ENCODE measurements at regions not wholly inside any gene's neighbourhood (a gene's known extent, or its start where the extent isn't known, plus 50 kb on each side); places are given as distances from the start of the nearest gene placed in this dataset.

DNA sequence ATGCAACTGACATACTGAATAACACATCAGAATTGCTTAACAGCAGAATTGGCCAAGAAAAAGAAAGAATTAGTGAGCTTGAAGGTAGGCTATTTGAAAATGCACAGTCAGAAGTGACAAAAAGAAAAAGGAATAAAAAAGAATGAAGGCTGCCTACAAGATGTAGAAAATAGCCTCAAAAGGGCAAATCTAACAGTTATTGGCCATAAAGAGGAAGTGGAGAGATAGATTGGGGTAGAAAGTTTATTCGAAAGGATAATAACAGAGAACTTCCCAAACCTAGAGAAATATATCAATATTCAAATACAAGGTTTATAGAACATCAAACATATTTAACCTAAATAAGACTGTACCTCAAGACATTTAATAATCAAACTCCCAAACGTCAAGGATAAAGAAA is 67.5 kb downstream of the ATP6V1G3 start:
- no peak for DNase-seq (ENCODE audit: low spot score)
- Mint-ChIP-seq H3K4me3 (no peak overlapping the region), H3K27ac (no peak overlapping the region), H3K36me3 (ENCODE audit: low read depth) (peaks cover 2% of the 10 kb centered on the region), H3K4me1 (ENCODE audit: low read depth) (no peaks in the 10 kb centered on the region), H3K27me3 (ENCODE audit: low read depth) (peaks cover 4% of the 10 kb centered on the region), H3K9me3 (peaks cover 22% of the 10 kb centered on the region)

DNA sequence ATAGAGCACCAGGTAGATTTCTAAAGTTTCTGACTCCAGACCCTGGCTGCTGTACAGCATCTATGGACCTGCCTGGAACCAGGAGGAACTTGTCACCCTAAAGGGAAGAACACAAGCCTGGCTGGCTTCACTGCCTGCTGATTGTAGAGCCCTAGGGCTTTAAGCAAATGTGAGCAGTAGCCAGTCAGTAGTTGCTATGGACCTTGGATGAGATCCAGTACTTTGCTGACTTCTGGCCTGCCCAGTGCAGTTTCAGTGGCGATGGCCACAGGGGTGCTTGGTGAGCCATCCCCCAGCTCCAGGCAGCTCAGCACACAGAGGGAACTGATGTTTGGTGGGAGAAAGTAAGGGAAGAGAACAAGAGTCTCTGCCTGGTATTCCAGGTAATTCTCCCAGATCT is 68.4 kb downstream of the ATP6V1G3 start:
- no peak for DNase-seq (ENCODE audit: low spot score)
- Mint-ChIP-seq H3K4me3 (no peak overlapping the region), H3K4me1 (ENCODE audit: low read depth) (no peaks in the 10 kb centered on the region), H3K27ac (no peak overlapping the region), H3K36me3 (ENCODE audit: low read depth) (peaks cover 2% of the 10 kb centered on the region), H3K9me3 (peaks cover 22% of the 10 kb centered on the region), H3K27me3 (ENCODE audit: low read depth) (peaks cover under 1% of the 10 kb centered on the region)

DNA sequence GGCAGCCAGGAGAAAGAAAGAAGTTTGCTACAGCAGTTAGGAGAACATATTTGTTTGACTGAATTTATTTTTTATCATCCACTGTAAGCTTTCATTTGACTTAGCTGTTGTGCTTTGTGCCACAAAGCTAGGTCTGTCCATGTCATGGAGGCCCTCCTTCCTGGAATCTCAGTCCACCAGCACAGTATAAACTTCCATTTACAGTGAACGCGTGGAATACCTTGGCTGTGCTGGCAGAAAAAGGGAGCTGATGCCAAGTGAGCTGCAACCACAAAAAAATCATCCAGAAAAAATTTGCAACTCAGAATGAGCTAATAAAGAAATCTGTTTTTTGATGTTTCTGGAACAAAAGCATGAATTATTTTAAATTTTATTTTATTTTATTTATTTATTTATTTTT is 72.6 kb downstream of the ATP6V1G3 start:
- DNase-seq (ENCODE audit: low spot score), result no peak
- no peaks in the 10 kb centered on the region for H3K4me1 Mint-ChIP-seq (ENCODE audit: low read depth)
- no peaks in the 10 kb centered on the region for H3K36me3 Mint-ChIP-seq (ENCODE audit: low read depth)
- H3K9me3 Mint-ChIP-seq, result no peaks in the 10 kb centered on the region
- H3K27ac Mint-ChIP-seq, result no peak overlapping the region
- no peak overlapping the region for H3K4me3 Mint-ChIP-seq
- H3K27me3 Mint-ChIP-seq (ENCODE audit: low read depth), result no peaks in the 10 kb centered on the region

DNA sequence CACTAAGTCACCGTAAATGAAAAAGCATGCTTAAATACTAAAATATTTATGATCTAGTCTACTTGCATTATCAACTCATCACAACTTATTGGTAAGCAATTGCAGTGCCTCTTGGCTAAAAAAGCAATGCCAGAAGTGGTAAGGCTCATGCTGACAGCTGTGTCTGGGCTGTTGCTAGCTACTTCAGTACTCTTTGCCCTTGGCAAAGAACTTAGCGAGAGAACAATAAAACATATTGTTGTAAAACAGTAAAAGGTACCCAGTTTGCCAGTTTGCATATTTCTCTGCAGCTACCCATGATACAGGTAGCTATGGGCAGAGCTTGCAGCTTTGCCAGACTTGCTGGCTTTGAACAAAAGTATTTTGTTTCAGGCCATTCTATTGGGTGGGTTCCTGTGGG is 73.1 kb downstream of the ATP6V1G3 start:
- H3K36me3 Mint-ChIP-seq (ENCODE audit: low read depth), result no peaks in the 10 kb centered on the region
- H3K27me3 Mint-ChIP-seq (ENCODE audit: low read depth), result no peaks in the 10 kb centered on the region
- H3K27ac Mint-ChIP-seq, result no peak overlapping the region
- H3K4me3 Mint-ChIP-seq, result no peak overlapping the region
- no peak for DNase-seq (ENCODE audit: low spot score)
- no peaks in the 10 kb centered on the region for H3K9me3 Mint-ChIP-seq
- H3K4me1 Mint-ChIP-seq (ENCODE audit: low read depth), result no peaks in the 10 kb centered on the region

DNA sequence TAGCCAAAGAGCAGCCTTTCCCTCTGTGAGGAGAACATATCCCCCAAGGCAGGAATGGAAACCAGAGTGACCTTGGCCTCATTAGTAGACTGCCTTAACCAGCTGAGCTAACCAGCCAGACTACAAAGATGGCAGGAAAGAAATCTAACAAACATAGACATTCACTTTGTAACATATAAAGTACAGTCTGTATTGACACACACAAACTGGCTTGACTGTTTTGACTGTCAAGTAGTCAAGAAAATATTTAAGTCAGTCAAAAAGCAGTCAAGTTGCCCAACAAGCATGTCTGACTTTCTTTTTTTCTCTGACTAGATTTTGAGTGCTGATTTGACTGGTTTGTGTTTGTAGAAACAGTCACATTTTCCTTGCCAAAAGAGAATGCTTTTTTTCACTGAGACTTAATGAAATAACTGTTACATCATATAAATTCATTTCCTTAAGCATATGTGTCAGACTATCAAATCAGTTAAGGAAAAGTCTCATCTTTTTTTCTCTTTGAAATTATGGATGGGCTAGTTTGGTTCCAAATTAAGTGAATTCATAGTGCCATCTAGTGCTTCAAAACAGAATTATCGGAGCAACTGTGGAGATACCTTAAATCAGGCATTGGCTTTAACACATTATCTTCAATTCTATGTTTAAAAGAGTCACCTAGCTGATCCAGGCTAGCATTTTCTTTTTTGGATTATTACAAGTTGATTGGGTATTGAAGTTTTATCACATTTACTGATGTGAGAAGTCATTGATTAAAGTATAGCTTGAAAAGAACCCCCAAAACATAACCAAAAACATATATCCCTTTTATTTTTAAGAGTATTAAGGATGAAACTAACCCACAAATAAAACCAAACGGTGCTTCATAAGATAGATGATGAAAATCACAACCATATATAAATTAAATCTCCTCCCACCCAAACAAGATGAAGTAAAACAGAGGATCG is 75.0 kb downstream of the ATP6V1G3 start:
- Mint-ChIP-seq H3K27ac (no peak overlapping the region), H3K9me3 (no peaks in the 10 kb centered on the region), H3K27me3 (ENCODE audit: low read depth) (no peaks in the 10 kb centered on the region), H3K36me3 (ENCODE audit: low read depth) (no peaks in the 10 kb centered on the region), H3K4me3 (no peak overlapping the region), H3K4me1 (ENCODE audit: low read depth) (no peaks in the 10 kb centered on the region)
- DNase-seq (ENCODE audit: low spot score), result no peak

DNA sequence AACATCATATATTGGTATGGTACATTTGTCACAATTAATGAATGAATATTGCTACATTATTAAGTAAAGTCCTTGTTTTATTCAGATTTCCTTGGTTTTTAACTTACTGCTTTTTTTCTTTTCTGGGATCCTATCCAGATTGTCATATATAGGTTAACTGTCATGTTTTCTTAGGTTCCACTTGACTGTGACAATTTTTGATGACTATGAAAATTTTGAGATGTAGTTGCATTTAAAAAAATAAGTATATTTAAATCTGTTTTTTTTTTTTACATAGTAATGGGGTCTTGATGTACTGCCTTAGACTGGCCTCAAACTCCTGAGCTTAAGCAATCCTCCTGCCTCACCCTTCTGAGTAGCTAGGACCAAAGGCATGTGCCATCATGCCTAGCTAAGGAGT is 76.8 kb downstream of the ATP6V1G3 start:
- no peak for DNase-seq (ENCODE audit: low spot score)
- no peaks in the 10 kb centered on the region for H3K4me1 Mint-ChIP-seq (ENCODE audit: low read depth)
- H3K36me3 Mint-ChIP-seq (ENCODE audit: low read depth), result no peaks in the 10 kb centered on the region
- H3K27me3 Mint-ChIP-seq (ENCODE audit: low read depth), result no peaks in the 10 kb centered on the region
- no peak overlapping the region for H3K27ac Mint-ChIP-seq
- H3K9me3 Mint-ChIP-seq, result no peaks in the 10 kb centered on the region
- H3K4me3 Mint-ChIP-seq, result no peak overlapping the region

DNA sequence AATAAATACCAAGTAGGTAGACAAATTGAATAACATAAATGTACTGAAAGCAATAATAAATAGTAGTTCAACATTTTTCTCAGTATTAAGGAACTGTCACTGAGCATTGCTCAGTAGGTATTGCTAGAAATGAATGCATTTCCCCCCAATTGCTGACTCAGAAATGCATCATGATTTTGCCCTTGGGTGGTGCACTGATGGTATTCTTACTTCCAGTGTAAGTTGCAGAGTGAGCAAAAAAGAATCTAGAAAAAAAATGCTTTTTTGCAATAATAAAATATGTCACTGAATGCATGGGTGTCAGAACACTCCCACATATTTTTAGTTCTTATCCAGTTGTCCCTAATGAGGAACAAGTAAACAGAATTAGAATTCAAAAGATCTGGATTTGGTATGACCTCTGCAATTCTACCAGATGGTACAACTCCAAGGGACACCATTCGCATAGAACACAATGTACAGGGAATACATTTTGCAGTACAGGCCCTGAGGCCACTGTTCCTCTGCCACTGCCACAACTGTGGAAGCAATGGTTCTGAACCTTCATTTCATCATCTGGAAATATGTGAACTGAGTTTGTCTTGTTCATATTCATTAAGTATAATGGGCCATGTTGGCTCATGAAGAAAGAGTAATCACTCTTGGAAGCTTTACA is 78.0 kb downstream of the ATP6V1G3 start:
- peak; percentile 8 for DNase-seq (ENCODE audit: low spot score)
- H3K36me3 Mint-ChIP-seq (ENCODE audit: low read depth), result no peaks in the 10 kb centered on the region
- no peaks in the 10 kb centered on the region for H3K9me3 Mint-ChIP-seq
- no peaks in the 10 kb centered on the region for H3K27me3 Mint-ChIP-seq (ENCODE audit: low read depth)
- no peak overlapping the region for H3K27ac Mint-ChIP-seq
- H3K4me3 Mint-ChIP-seq, result no peak overlapping the region
- no peaks in the 10 kb centered on the region for H3K4me1 Mint-ChIP-seq (ENCODE audit: low read depth)

DNA sequence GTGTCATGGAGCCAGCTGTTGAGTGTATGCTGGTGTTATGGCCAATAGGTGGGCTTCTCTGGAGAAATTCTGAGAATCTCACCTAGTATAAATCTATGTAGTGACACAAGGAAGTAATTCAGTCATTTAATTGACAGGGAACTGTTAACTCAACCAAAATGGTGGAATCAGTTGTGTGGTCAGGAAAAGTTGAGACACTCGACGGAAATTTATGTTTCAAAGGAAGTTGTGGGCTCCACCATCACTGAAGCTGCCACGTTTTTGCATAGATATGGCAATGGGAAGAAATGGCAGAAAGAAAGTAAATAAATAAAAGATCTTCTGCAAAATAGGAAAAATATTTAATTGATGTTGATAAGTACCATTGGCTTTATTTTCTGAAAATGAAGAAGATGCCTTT is 84.5 kb downstream of the ATP6V1G3 start:
- Mint-ChIP-seq H3K36me3 (ENCODE audit: low read depth) (no peaks in the 10 kb centered on the region), H3K9me3 (no peaks in the 10 kb centered on the region), H3K27me3 (ENCODE audit: low read depth) (peaks cover 3% of the 10 kb centered on the region), H3K4me3 (no peak overlapping the region), H3K4me1 (ENCODE audit: low read depth) (no peaks in the 10 kb centered on the region), H3K27ac (no peak overlapping the region)
- no peak for DNase-seq (ENCODE audit: low spot score)

DNA sequence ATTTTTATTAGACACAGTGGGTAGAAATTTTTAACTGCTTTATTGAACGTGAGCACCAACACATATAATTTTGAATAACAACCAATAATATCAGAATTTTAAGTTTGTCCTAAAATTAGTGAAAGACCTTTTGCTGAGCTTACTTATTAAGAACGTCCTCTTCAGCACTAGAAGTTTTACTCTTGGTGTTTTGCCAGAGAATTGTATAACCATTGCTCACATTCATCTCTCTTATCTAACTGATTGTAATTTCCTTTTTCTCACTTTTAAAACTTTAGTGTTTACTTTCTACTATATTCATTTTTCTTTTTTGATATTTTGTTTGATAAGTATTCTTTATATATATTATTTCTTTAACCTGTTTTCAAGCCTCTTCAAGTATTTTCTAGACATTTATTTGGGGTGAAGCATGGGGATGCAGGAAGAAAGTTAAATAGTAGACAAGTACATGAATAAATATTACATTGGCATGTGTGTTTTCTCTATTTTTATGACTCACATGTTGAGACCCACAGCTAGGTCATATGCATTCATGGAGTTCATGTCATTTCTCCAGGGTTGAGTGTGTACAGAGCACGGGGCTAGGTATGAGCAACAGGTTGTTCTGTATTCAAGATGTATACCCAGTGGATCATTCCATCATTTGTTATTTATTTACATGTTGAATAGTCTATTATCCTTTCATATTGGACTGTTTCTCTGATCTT is 90.6 kb downstream of the ATP6V1G3 start:
- Mint-ChIP-seq H3K27me3 (ENCODE audit: low read depth) (peaks cover 13% of the 10 kb centered on the region), H3K27ac (no peak overlapping the region), H3K4me3 (no peak overlapping the region), H3K9me3 (no peaks in the 10 kb centered on the region), H3K4me1 (ENCODE audit: low read depth) (peaks cover 4% of the 10 kb centered on the region), H3K36me3 (ENCODE audit: low read depth) (no peaks in the 10 kb centered on the region)
- DNase-seq (ENCODE audit: low spot score), result no peak

DNA sequence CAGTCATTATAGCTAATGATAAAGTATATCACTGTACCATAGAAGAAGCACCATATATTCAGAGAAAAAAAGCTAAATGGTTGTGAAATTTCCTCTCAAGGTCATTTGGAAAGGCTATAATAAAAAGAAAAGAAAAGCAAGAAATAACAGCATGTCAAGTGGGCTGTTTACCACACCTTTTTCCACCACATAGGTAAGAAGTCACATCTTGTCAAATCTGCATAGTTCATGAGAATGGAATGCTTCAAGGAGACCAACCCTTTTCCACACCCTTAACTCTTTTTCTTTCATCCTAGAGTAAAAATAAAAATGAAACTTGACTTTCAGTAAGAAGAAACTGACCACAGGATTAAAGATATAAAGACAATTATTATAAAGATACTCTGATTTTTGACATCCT is 91.2 kb downstream of the ATP6V1G3 start:
- Mint-ChIP-seq H3K27me3 (ENCODE audit: low read depth) (peaks cover 13% of the 10 kb centered on the region), H3K9me3 (no peaks in the 10 kb centered on the region), H3K4me3 (no peak overlapping the region), H3K4me1 (ENCODE audit: low read depth) (peaks cover 4% of the 10 kb centered on the region), H3K27ac (no peak overlapping the region), H3K36me3 (ENCODE audit: low read depth) (no peaks in the 10 kb centered on the region)
- no peak for DNase-seq (ENCODE audit: low spot score)

DNA sequence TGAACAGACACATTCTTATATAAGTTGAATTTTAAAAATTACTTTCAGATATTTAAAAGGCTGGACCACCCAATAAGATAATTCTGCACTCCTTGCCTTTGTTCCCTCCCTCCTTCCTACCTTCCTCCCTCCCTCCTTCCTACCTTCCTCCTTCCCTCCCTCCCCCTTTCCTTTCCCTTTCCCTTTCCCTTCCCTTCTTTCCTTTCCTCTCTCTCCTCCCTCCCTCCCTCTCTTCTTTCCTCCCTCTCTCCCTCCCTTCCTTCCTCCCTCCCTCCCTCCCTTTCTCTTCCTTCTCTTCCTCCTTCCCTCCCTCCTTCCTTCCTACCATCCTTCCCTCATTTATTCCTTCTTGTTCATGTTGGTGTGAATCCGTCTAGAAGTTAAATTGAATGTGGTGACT is 93.0 kb downstream of the ATP6V1G3 start:
- DNase-seq (ENCODE audit: low spot score), result no peak
- H3K27ac Mint-ChIP-seq, result no peak overlapping the region
- H3K9me3 Mint-ChIP-seq, result no peaks in the 10 kb centered on the region
- H3K4me1 Mint-ChIP-seq (ENCODE audit: low read depth), result peaks cover 4% of the 10 kb centered on the region
- peaks cover 14% of the 10 kb centered on the region for H3K27me3 Mint-ChIP-seq (ENCODE audit: low read depth)
- no peaks in the 10 kb centered on the region for H3K36me3 Mint-ChIP-seq (ENCODE audit: low read depth)
- no peak overlapping the region for H3K4me3 Mint-ChIP-seq

DNA sequence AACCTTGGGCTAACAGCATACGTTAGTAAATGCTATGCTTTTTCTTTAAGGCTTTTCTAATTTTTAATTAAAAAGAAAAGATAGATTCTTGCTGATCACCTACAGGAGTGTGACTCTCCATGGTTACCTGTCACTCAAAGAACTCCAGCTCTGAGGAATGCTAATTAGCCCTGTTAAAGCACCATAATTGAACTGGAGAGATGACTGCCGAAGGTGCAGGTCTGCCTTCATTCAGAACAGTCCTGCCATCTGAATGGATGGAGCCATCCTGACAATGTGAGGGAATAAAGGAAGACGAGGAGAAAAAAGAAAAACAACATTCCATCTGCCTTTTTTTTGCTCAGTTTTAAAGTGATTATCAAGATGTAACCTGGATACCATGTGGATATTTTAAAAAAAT is 94.6 kb downstream of the ATP6V1G3 start:
- no peaks in the 10 kb centered on the region for H3K9me3 Mint-ChIP-seq
- H3K36me3 Mint-ChIP-seq (ENCODE audit: low read depth), result no peaks in the 10 kb centered on the region
- H3K4me1 Mint-ChIP-seq (ENCODE audit: low read depth), result peaks cover 4% of the 10 kb centered on the region
- no peak overlapping the region for H3K4me3 Mint-ChIP-seq
- no peak for DNase-seq (ENCODE audit: low spot score)
- H3K27me3 Mint-ChIP-seq (ENCODE audit: low read depth), result peaks cover 13% of the 10 kb centered on the region
- no peak overlapping the region for H3K27ac Mint-ChIP-seq

DNA sequence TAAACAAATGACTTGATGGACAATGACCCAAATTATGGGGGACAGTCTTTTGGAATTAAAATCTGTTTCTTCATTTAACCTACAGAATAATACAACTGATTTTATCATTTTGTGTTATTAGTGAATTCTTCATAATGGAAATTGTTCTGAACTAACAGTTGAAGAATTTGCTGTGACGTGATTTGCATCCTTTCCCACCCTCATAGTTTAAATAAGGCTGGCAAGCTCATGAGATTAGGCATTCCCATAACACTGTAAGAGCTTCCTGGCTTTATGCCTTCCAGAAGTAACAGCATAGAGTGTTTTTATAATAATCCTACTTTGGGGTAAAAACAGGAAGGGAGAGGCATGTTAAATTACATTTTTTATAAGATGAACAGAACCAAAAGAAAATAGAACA is 95.7 kb downstream of the ATP6V1G3 start:
- Mint-ChIP-seq H3K4me3 (no peak overlapping the region), H3K36me3 (ENCODE audit: low read depth) (no peaks in the 10 kb centered on the region), H3K4me1 (ENCODE audit: low read depth) (peaks cover 3% of the 10 kb centered on the region), H3K27me3 (ENCODE audit: low read depth) (peaks cover 13% of the 10 kb centered on the region), H3K9me3 (no peaks in the 10 kb centered on the region), H3K27ac (no peak overlapping the region)
- DNase-seq (ENCODE audit: low spot score), result no peak

Measured in T-helper 2 cell treated with Interferon-gamma antibody and Interleukin-4, amounts not matched to agents 5 μg/mL and 100 μg/mL, for 36 hours (primary cell).